Tibial nerve (tissue), 4 donors: ENCODE measurements at regions not wholly inside any gene's neighbourhood (a gene's known extent, or its start where the extent isn't known, plus 50 kb on each side); places are given as distances from the start of the nearest gene placed in this dataset.

Source experiments
- EP300 ChIP-seq, 2 donors: sonication (generic); formaldehyde crosslinking; IDR thresholded peaks; one replicate each; pipeline ENCODE4 v1.6.1; 2017; ENCODE audit warnings: antibody characterized with exemption in 2 of 2, mild to moderate bottlenecking in 1 of 2
- POLR2A ChIP-seq, 2 donors: fragments of 450-650 bp; IDR thresholded peaks; one replicate each; pipeline ENCODE4 v1.6.1; 2017; ENCODE audit warnings: antibody characterized with exemption in 2 of 2, mild to moderate bottlenecking in 2 of 2, moderate library complexity in 2 of 2
- TF ChIP-seq, protein P1 (sequence below), 5 experiments: fragments of 200-600 bp in 3 of 5; fragments of 450-650 bp in 2 of 5; sonication (generic) in 3 of 5; IDR thresholded peaks; one replicate each; pipeline ENCODE4 v1.5.1; 2016 to 2019; ENCODE audit warnings: antibody characterized with exemption in 5 of 5, mild to moderate bottlenecking in 3 of 5, moderate library complexity in 2 of 5

- TF ChIP-seq, protein P1, sequence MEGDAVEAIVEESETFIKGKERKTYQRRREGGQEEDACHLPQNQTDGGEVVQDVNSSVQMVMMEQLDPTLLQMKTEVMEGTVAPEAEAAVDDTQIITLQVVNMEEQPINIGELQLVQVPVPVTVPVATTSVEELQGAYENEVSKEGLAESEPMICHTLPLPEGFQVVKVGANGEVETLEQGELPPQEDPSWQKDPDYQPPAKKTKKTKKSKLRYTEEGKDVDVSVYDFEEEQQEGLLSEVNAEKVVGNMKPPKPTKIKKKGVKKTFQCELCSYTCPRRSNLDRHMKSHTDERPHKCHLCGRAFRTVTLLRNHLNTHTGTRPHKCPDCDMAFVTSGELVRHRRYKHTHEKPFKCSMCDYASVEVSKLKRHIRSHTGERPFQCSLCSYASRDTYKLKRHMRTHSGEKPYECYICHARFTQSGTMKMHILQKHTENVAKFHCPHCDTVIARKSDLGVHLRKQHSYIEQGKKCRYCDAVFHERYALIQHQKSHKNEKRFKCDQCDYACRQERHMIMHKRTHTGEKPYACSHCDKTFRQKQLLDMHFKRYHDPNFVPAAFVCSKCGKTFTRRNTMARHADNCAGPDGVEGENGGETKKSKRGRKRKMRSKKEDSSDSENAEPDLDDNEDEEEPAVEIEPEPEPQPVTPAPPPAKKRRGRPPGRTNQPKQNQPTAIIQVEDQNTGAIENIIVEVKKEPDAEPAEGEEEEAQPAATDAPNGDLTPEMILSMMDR (IDR thresholded peaks at IDR 0.05): no peak
- TF ChIP-seq POLR2A (IDR thresholded peaks at IDR 0.05) (no peak), EP300 (IDR thresholded peaks at IDR 0.05) (no peak)
These were observed 460.8 kb upstream of the SALL3 start for GRCh38 chr18:78518805-78519204.
